ENCODE measurements at regions not wholly inside any gene's neighbourhood (a gene's known extent, or its start where the extent isn't known, plus 50 kb on each side); places are given as distances from the start of the nearest gene placed in this dataset.

DNA sequence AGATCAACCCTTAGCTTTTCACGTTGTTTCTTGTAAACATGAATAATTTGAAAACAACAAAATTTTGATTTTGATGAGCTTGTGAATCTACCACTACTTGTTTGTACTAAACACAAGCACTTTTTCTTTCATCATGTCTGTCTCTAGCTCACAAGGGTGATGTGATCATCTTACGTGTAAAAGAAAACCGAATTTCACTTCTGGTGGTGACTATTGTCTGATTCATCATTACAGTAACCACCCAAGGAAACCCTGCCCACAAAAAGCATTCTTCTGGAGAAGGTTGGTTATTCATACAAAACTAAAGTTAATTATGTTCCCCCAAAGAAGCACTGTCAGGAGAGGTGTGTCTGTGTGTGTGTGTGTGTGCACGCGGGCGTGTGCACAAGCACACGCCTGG, 285.4 kb downstream of the ZNF516 start:
- no peak for DNase-seq (ENCODE audit: extremely low spot score)
- TF ChIP-seq, protein P1, sequence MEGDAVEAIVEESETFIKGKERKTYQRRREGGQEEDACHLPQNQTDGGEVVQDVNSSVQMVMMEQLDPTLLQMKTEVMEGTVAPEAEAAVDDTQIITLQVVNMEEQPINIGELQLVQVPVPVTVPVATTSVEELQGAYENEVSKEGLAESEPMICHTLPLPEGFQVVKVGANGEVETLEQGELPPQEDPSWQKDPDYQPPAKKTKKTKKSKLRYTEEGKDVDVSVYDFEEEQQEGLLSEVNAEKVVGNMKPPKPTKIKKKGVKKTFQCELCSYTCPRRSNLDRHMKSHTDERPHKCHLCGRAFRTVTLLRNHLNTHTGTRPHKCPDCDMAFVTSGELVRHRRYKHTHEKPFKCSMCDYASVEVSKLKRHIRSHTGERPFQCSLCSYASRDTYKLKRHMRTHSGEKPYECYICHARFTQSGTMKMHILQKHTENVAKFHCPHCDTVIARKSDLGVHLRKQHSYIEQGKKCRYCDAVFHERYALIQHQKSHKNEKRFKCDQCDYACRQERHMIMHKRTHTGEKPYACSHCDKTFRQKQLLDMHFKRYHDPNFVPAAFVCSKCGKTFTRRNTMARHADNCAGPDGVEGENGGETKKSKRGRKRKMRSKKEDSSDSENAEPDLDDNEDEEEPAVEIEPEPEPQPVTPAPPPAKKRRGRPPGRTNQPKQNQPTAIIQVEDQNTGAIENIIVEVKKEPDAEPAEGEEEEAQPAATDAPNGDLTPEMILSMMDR (IDR thresholded peaks at IDR 0.05; ENCODE audit: control extremely low read depth, extremely low read depth, low read depth, missing control alignments), result no peak
- ChIA-PET POLR2A (no interaction called here), CTCF (no interaction called here)

- ChIA-PET POLR2A (no interaction called here), CTCF (no interaction called here)
- no peak for DNase-seq (ENCODE audit: extremely low spot score)
- TF ChIP-seq, protein P1 (IDR thresholded peaks at IDR 0.05; ENCODE audit: control extremely low read depth, extremely low read depth, low read depth, missing control alignments), result no peak
Observed at GRCh38 chr18:76208678-76209306, 286.2 kb downstream of the ZNF516 start.

DNA sequence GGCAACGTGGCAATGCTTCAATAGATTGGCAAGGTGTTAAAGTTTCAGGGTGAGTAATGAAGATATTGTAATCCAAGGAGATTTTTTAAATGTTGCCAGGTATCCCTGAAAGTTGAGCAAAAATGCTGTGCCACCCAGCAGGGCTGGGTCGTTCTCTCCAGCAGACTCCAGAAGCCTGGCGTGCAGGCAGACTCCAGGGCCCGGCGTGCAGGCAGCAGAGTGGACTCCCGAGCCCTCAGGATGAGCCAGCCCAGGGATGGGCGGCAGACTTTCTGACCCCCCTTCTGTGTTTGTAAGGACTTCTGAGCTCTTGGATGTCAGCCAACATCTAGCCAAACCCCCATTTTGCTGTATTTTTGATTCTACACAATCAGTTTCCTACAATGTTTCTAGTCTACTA, 289.1 kb downstream of the ZNF516 start:
- ChIA-PET POLR2A (no interaction called here), CTCF (no interaction called here)
- TF ChIP-seq, protein P1 (IDR thresholded peaks at IDR 0.05; ENCODE audit: control extremely low read depth, extremely low read depth, low read depth, missing control alignments), result no peak
- DNase-seq (ENCODE audit: extremely low spot score), result no peak

DNA sequence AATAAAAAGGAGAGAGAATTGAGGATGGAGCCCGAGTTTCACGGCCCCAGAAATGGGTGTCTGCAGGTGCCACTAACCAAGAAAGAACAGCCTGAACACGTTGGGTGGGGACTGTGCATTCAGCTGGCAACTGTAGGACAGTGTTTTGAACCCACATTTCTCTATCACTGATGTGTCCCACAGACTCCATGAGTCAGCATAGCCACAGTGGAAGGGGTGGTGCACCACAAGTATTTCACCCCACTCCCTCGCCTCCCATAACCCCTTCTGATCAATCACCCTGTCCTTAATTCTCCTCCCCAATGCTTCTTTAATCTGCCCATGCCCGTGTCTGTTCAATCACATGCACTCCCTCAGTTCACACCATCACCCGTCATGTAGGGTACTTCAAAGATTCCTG, 291.5 kb downstream of the ZNF516 start:
- POLR2A ChIA-PET, result no interaction called here
- TF ChIP-seq, protein P1 (IDR thresholded peaks at IDR 0.05; ENCODE audit: control extremely low read depth, extremely low read depth, low read depth, missing control alignments), result no peak
- DNase-seq (ENCODE audit: extremely low spot score), result no peak
- CTCF ChIA-PET, result no interaction called here

- DNase-seq (ENCODE audit: extremely low spot score), result no peak
- POLR2A ChIA-PET, result no interaction called here
- CTCF ChIA-PET, result no interaction called here
- TF ChIP-seq, protein P1 (IDR thresholded peaks at IDR 0.05; ENCODE audit: control extremely low read depth, extremely low read depth, low read depth, missing control alignments), result no peak
Observed at GRCh38 chr18:76202322-76202721, 292.7 kb downstream of the ZNF516 start.

GRCh38 chr18:76195601-76196000, 299.4 kb downstream of the ZNF516 start:
- ChIA-PET POLR2A (no interaction called here), CTCF (no interaction called here)
- TF ChIP-seq, protein P1 (IDR thresholded peaks at IDR 0.05; ENCODE audit: control extremely low read depth, extremely low read depth, low read depth, missing control alignments), result no peak
- no peak for DNase-seq (ENCODE audit: extremely low spot score)

DNA sequence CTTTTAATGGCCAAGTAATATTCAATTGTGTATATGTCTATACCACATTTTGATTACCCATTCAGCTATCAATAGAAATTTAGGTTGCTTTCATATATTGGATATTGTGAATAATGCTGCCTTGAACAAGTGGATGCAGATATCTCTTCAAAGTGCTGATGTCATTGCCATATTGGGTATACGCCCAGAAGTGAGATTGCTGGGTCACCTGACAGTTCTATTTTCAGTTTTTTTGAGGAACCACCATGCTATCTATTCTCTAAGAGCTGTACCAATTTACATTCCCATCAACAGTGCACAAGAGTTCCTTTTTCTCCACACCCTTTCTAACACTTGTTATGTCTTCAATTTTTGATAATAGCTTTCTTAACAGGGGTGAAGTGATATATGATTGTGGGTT, 306.9 kb downstream of the ZNF516 start:
- CTCF ChIA-PET, result no interaction called here

More for the DNA sequence above, 306.9 kb downstream of the ZNF516 start:
- POLR2A ChIA-PET, result no interaction called here
- DNase-seq (ENCODE audit: extremely low spot score), result no peak
- TF ChIP-seq, protein P1 (IDR thresholded peaks at IDR 0.05; ENCODE audit: control extremely low read depth, extremely low read depth, low read depth, missing control alignments), result no peak
